Stimulated activated naive CD8-positive, alpha-beta T cell treated with anti-CD3 and anti-CD28 coated beads, Interleukin-15, Interleukin-2, amounts not matched to agents 100 U/mL and 50 U/mL, for 24 hours (primary cell): ENCODE measurements at regions not wholly inside any gene's neighbourhood (a gene's known extent, or its start where the extent isn't known, plus 50 kb on each side); places are given as distances from the start of the nearest gene placed in this dataset.

ENCODE experiments used
- ATAC-seq: fragments of 150-1000 bp; cut with Tn5 transposase; one replicate; pipeline ENCODE4 v1.10.0; 2021
- DNase-seq: peaks from one replicate; pipeline ENCODE4 v3.0.0; 2021

DNA sequence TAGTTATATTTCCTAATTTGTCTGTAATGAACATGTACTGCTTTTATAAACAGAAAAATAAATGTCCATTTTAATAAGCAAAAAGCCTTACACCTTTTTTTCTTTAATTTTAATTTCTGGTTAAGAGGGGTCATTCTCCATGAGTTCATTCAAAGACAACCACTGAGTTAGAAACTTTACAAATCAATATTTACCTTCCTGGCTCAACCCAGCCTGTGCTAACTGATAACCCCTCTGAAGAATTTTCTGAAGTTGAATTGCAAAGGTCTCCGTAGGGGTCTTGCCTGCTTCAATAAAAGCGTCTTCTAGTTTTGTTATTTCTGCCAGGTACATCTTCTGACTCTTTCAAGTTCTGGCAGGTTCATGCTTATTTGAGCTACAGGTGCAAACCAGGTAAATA is 440.4 kb upstream of the SALL1 start:
- no peak for ATAC-seq

GRCh38 chr16:51579652-51580360 is 428.7 kb upstream of the SALL1 start:
- no peak for ATAC-seq
- DNase-seq = no peak

More for the DNA sequence above, 440.4 kb upstream of the SALL1 start:
- no peak for DNase-seq

DNA sequence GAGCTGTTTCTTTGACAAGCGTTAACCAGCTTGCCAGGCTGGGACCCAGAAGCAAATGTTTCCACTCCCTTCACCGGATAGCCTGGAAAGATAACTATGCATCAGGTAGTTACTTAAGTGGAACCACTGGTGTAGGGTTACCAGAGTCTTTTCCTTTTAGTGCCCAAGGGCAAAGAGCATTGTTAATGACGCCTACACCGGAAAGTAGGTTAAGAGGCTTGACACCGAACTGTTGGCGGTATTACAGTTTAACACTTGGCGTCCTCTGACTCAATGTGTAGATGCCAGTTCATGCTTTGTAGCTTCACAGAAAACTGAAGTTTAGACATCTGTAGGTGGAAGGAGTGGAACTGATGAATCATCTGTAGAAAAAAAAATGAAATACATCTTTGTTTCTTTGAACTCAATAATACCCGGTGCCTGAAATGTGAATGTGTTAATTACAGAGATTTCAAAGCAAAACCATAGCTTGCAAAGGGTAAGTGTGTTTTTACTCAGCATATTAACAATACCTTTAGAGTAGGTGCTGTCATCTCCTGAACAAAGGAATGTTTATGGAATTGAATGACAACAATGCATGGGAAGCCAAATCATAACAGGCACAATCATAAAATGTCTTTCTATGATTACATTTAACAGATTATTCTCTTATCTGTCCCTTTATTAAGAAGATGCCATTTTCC is 426.7 kb upstream of the SALL1 start:
- no peak for ATAC-seq

DNA sequence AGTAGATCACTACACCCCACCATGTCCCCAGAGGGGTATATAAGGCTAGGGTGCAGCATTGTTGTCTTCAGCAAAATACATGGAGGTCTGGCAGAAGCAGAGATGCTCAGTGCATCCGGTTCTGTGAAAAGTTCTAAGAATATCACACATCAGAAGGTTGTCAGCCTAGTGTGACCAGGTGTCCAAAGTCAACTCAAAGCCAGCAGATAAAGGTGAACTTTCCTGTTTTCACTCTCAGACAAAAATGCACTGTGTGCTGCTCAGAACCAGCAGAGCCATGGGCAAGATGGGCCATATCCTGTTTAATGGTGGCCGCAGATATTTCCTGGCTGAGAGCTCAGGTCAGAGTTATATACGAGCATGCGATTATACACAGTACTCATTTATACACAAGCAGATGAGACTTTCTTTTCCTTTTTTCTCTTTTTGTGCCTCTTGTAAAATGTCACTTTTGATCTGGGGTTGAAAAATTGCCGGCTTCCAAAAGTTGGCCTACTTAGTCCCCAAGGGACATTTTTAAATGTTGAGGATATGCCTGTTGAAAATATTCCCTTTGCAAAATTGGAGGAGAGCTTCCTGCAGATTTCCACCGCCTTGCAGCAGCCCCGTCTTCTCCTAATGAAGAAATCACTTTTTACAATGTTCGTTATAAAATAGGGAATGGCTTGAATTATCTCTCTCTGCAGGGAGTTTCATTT is 425.6 kb upstream of the SALL1 start:
- ATAC-seq (no peak), DNase-seq (no peak)

More for the DNA sequence above, 426.7 kb upstream of the SALL1 start:
- no peak for DNase-seq

GRCh38 chr16:51573191-51573590 is 422.1 kb upstream of the SALL1 start:
- ATAC-seq (no peak), DNase-seq (no peak)

DNA sequence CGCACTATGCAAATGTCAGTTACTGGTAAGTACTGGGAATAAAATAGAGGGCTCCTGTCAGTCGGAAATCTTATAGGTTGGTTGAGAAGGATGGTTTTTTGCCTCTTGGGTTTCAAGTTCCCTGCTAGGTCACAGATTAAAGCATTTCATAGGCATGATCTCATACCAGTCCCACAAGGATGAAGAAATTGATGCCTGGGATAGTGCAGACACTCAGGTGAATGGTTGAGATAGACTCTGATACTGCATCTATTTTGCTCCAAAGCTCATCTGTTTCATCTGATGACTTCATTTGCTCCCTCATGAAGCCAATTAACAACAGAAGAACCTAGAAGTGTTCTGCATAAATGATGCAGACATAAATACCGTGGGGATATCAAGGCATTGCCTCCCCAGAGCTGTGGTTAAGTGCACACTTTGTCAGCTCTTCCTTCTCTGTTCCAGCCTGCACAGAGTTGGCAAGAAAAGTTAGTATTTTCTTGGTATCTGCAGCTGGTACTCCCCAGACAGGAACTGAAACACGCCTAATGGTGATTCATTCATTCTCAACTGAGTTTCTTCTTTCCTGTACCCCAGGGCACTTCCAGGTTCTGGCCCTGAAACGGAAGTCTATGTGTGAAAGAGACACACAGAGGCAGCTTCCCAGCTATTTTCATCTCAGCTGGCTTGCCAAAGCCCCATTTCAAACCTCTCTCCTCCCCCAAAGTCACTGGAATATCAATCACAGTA is 418.3 kb upstream of the SALL1 start:
- DNase-seq (no peak), ATAC-seq (no peak)

- ATAC-seq (no peak), DNase-seq (no peak)
Observed at GRCh38 chr16:51567911-51568310, 416.8 kb upstream of the SALL1 start.

GRCh38 chr16:51565184-51565583 is 414.1 kb upstream of the SALL1 start:
- ATAC-seq (no peak), DNase-seq (no peak)

- ATAC-seq (no peak), DNase-seq (no peak)
Observed at GRCh38 chr16:51562891-51563290, 411.8 kb upstream of the SALL1 start.

DNA sequence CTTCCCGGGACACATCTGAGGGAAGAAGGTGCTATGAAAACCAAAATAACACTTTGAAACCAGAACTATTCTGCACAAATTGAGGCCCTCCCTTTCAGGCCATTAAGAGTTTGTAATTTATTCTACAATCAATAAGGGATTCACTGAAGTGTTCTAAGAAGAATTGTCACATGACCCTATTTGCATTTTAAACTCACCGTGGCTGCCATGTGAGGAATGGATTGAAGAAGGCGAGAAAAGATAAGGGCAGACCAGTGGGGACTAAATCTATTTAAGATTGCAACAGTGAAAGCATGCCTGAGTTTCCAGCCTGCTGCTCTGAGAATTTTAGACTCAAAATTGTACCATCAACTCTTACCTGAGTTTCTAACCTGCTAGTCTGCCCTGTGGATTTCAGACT is 408.8 kb upstream of the SALL1 start:
- ATAC-seq (no peak), DNase-seq (no peak)

- ATAC-seq (no peak), DNase-seq (no peak)
Observed at GRCh38 chr16:51557670-51558069, 406.6 kb upstream of the SALL1 start.

- ATAC-seq = no peak
Observed at GRCh38 chr16:51556694-51557340, 405.7 kb upstream of the SALL1 start.

DNA sequence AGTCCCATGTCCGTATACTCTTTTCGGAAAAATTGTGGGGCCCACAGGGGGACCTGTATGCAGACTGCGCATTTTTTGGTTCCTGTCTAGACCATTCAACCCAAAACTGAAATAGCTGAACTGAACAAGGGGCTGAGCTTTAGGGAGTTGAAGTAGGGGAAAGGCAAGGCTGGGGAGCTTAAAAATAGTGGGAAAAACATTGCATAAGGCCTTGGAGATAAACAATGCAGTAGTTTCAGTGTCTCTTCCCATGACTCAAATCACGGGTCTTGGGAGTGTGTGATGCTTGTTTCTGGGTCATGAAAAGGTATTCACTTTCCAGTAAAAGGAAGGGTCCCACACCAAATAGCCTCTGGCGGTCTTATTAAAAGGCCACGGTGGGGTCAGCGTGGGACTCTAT is 402.8 kb upstream of the SALL1 start:
- ATAC-seq (no peak), DNase-seq (no peak)

More at GRCh38 chr16:51556694-51557340, 405.7 kb upstream of the SALL1 start:
- DNase-seq = no peak

DNA sequence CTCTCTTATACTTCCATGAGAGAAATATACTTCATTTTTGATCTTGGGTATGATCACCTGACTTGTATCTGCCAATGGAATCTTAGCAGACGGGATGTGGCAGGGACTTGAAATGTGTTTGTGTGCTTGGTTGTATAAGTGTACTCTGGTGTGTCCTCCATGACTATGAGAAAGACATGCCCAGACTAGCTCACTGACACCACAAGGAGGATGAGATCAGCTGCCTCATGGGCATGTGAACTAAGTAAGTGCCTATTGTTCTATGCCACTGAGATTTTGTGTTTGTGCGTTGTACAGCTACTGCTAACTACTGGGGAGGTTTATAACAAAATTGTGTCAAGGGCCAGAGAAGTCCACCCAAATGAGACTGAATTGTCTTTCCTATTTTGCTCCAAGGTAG is 402.2 kb upstream of the SALL1 start:
- DNase-seq (no peak), ATAC-seq (no peak)

GRCh38 chr16:51550800-51551347 is 399.8 kb upstream of the SALL1 start:
- DNase-seq (no peak), ATAC-seq (no peak)

DNA sequence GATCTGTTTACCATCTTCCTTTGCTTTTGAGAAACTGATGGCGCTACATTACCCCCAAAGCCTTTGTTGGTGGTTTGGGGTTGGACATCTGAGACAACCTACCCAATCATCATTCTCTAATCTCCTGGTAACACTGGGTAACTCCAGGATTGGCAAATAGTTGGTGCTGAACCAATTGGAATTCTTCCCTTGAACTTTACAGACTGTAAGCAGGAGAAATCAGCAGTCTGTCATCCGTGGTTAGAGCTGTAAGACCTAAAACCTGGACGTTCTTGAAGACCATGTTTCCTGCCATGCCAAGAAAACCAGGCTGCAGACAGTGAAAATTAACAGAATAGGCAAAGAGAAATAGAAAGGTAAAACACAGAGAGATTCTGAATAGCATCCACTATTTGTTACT is 398.8 kb upstream of the SALL1 start:
- DNase-seq = no peak

GRCh38 chr16:51545951-51546350 is 394.9 kb upstream of the SALL1 start:
- no peak for ATAC-seq

More for the DNA sequence above, 398.8 kb upstream of the SALL1 start:
- no peak for ATAC-seq

GRCh38 chr16:51544851-51545467 is 393.9 kb upstream of the SALL1 start:
- DNase-seq = no peak
- no peak for ATAC-seq

More at GRCh38 chr16:51545951-51546350, 394.9 kb upstream of the SALL1 start:
- DNase-seq = no peak

- ATAC-seq (no peak), DNase-seq (no peak)
Observed at GRCh38 chr16:51543971-51544370, 392.9 kb upstream of the SALL1 start.

DNA sequence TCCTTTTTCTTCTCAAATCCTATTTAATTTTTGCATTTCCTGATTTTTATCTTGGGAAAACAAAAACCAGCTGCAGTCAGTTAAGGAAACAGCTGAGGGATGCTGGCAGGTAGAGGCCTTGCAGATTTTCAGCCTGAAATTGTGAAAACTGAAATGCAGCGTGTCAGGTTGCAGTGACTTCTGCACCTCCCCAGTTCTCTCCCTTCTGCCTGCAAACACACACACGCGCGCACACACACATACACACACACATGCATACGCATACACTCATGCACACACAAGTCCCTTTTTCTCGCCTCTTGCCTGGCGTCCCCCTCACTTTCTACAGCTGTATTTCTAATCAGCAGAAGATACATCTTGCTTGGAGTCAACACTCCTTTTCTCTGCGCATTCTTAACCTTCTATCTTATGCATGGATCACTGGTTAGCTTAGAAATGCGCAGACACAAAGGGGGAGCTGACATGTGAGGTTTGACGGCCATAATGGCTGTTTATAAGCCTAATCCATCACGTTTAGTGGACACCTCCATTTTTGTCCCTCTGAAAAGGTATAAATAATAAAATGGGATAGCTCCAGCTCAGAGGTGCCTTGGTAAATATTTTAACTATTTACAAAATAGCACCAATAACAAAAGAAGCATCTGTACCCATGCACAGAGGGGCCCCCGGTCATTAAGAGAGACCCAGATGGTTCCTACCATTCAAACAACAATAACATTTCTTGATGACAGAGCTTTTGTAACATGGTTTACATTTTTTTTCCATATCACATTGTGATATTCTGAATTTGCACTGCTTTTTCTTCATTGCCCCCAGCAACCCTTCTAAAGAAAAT is 392.1 kb upstream of the SALL1 start:
- ATAC-seq = no peak
- DNase-seq = no peak
